Epithelial cell of esophagus (primary cell): ENCODE measurements at regions not wholly inside any gene's neighbourhood (a gene's known extent, or its start where the extent isn't known, plus 50 kb on each side); places are given as distances from the start of the nearest gene placed in this dataset.

Source experiments
- DNase-seq: peaks from one replicate; pipeline ENCODE4 v3.0.0; 2010; ENCODE audit warnings: low read depth
- H3K4me3 ChIP-seq: 2 replicates; pipeline ENCODE4 v1.5.1; 2011; ENCODE audit warnings: mild to moderate bottlenecking, low read length, control low read depth
- CTCF ChIP-seq: IDR thresholded peaks from 2 replicates; pipeline ENCODE4 v1.5.1; 2011; ENCODE audit warnings: low read depth, mild to moderate bottlenecking, low read length, control low read depth, inconsistent platforms; ENCODE audit not compliant: insufficient read depth; ENCODE audit errors: missing control alignments

- TF ChIP-seq CTCF = no peak
- H3K4me3 ChIP-seq = no peak overlapping the region
- DNase-seq = no peak
These were observed 64.2 kb downstream of the LLPH start for GRCh38 chr12:66066137-66066928.

- no peak overlapping the region for H3K4me3 ChIP-seq
- TF ChIP-seq CTCF = no peak
- no peak for DNase-seq
These were observed 64.9 kb downstream of the LLPH start for GRCh38 chr12:66065641-66066136.

- DNase-seq = no peak
- no peak overlapping the region for H3K4me3 ChIP-seq
- no peak for TF ChIP-seq CTCF
These were observed 65.4 kb downstream of the LLPH start for GRCh38 chr12:66065150-66065549.

- DNase-seq = no peak
- H3K4me3 ChIP-seq = no peak overlapping the region
- no peak for TF ChIP-seq CTCF
These were observed 66.6 kb downstream of the LLPH start for GRCh38 chr12:66063916-66064315.

DNA sequence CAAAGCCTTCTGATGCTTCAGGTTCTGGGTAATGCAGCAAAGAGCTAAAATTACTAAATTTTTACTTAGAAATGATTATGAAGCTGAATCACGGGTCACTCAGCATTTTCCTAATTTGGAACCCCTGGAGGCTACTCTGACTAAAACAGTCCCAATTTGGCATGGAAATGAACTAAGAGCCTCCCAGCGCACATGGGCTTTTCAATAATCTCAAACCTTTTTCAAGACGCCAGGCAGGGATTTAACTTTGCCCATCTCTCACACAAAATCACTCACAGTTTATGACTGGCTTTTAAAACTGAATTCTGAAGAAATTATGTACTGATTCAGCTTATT lies 68.3 kb downstream of the LLPH start:
- H3K4me3 ChIP-seq = no peak overlapping the region
- no peak for DNase-seq
- TF ChIP-seq CTCF = no peak

DNA sequence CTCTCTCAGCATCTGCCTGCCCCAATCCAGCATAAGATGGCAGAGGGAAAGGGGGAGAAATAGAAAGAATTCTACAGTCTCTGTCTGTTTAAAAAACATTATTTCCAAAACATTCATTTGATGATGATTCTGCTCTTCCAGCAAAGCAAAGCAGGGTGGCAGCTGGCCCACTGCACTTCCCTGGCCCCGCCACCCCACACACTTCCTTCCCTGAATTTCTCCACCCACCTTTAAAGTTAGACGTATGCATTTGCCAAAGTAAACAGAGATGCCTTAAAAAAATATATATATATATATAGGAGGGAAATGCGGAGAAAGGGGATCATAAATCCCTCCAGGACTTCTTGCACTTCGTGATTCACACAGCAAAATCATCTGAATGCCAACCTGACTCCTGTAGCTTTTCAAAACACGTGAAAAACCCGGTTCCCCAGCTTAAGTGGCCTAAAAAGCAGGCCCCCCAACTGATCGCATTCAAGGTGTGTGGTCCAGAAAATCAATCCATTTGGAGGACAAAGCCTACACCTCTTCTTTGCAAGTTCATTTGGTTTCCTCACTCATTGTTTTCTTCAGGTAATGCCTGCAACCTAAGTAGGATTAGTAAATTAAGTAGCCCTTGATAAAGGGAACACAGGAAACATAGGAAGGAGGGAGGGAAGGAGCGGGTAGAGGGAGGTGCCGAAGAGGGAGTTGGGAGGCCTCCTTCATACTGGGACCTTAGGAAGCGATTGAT lies 68.8 kb downstream of the LLPH start:
- no peak for TF ChIP-seq CTCF
- H3K4me3 ChIP-seq = no peak overlapping the region
- no peak for DNase-seq

GRCh38 chr12:66061076-66061475 lies 69.5 kb downstream of the LLPH start:
- H3K4me3 ChIP-seq = no peak overlapping the region
- no peak for TF ChIP-seq CTCF
- no peak for DNase-seq
